ENCODE measurements at regions not wholly inside any gene's neighbourhood (a gene's known extent, or its start where the extent isn't known, plus 50 kb on each side); places are given as distances from the start of the nearest gene placed in this dataset.

GRCh38 chr1:185368313-185368855, 51.3 kb upstream of the IVNS1ABP start:
- DNase-seq (ENCODE audit: low read depth in 1 of 2, low spot score in 1 of 2), result no peak
- Histone ChIP-seq H3K4me1 (peaks cover 21% of the 10 kb centered on the region), H3K9me3 (no peaks in the 10 kb centered on the region), H3K4me3 (no peak overlapping the region), H3K27ac (no peak overlapping the region), H3K4me2 (no peak overlapping the region)
- 91% methylated on average over 3 of the region's 3 CpGs for WGBS (ENCODE audit: missing lambda C conversion rate)
- ChIA-PET CTCF (interaction anchor here (1.5 kb wide), 1 partner anchor 9 kb away, joined by 7 read pairs; no protein-coding TSS in a partner anchor), POLR2A (no interaction called here)
- no peak for FAIRE-seq
- no peak for TF ChIP-seq USF2 (IDR thresholded peaks at IDR 0.05)
- no peak for TF ChIP-seq MYC (IDR thresholded peaks at IDR 0.05; ENCODE audit: borderline replicate concordance, low read length)
- no peak for TF ChIP-seq ZSCAN20 (CRISPR knock-in tag; IDR thresholded peaks at IDR 0.05)
- no peak for TF ChIP-seq HOXB5 (CRISPR knock-in tag; IDR thresholded peaks at IDR 0.05)
- TF ChIP-seq CEBPB (IDR thresholded peaks at IDR 0.05), result no peak
- TF ChIP-seq E2F6 (IDR thresholded peaks at IDR 0.05; ENCODE audit: borderline replicate concordance, low read depth), result no peak
- no peak for TF ChIP-seq CHD4 (IDR thresholded peaks at IDR 0.05; ENCODE audit: borderline replicate concordance)
- no peak for TF ChIP-seq CTCF (IDR thresholded peaks at IDR 0.05)
- no peak for TF ChIP-seq NPAS2 (CRISPR knock-in tag; IDR thresholded peaks at IDR 0.05; ENCODE audit: borderline replicate concordance)
- ATAC-seq, result no peak

GRCh38 chr1:185367218-185367617, 50.2 kb upstream of the IVNS1ABP start:
- Histone ChIP-seq H3K4me3 (no peak overlapping the region), H3K9me3 (no peaks in the 10 kb centered on the region), H3K4me1 (peaks cover 21% of the 10 kb centered on the region), H3K4me2 (peak overlapping the region; percentile 34; the same call in 1 of the 3 replicates), H3K27ac (peak overlapping the region in 1 of 2 experiments; percentile 50; a peak in 2 of 6 replicates)
- ATAC-seq (no peak), FAIRE-seq (no peak), DNase-seq (ENCODE audit: low read depth in 1 of 2, low spot score in 1 of 2) (no peak)
- ChIA-PET CTCF (no interaction called here), POLR2A (no interaction called here)
- TF ChIP-seq FOXS1 (CRISPR knock-in tag; IDR thresholded peaks at IDR 0.05), result no peak
- TF ChIP-seq ESRRA (IDR thresholded peaks at IDR 0.05; ENCODE audit: borderline replicate concordance, low read length), result no peak
- no peak for TF ChIP-seq E2F6 (IDR thresholded peaks at IDR 0.05; ENCODE audit: borderline replicate concordance, low read depth)
- no peak for TF ChIP-seq HDAC2 (IDR thresholded peaks at IDR 0.05)
- no peak for TF ChIP-seq EP300 (IDR thresholded peaks at IDR 0.05)
- no peak for TF ChIP-seq CEBPB (IDR thresholded peaks at IDR 0.05)
- TF ChIP-seq CHD2 (IDR thresholded peaks at IDR 0.05; ENCODE audit: low read length, partially characterized antibody), result no peak
- TF ChIP-seq HOXB5 (CRISPR knock-in tag; IDR thresholded peaks at IDR 0.05), result no peak
- TF ChIP-seq GATA3 (IDR thresholded peaks at IDR 0.05; ENCODE audit: borderline replicate concordance), result no peak
- TF ChIP-seq REST (IDR thresholded peaks at IDR 0.05), result no peak
- TF ChIP-seq CBX8 (IDR thresholded peaks at IDR 0.05), result no peak
- no peak for TF ChIP-seq HES2 (IDR thresholded peaks at IDR 0.05)
- no peak for TF ChIP-seq RAD21 (conservative IDR thresholded peaks at IDR 0.05 in 1 of 2, IDR thresholded peaks at IDR 0.05 in 1 of 2)
- no peak for TF ChIP-seq ATOH8 (CRISPR knock-in tag; IDR thresholded peaks at IDR 0.05; ENCODE audit: low read depth)
- 91% methylated on average over 6 of the region's 6 CpGs for WGBS (ENCODE audit: missing lambda C conversion rate)
